ENCODE measurements at regions not wholly inside any gene's neighbourhood (a gene's known extent, or its start where the extent isn't known, plus 50 kb on each side); places are given as distances from the start of the nearest gene placed in this dataset.

DNA sequence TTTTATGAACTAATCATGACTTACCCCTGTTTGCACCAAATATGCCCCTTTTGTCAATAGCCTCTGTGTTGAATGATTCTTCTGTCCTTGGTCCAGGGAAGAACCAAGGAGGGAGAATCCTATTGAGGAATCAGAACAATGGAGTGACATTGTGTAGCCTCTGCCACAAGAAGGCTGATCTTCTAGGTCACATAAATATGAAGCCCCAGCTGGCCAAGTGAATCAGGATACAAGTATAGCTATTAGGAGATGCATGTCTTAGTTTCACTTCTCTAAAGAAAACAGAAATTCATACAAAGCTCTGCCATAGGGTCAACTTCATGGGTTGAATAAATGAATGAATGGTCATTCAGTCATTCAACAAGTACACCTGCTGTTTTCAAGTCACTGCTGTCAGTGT, 118.2 kb upstream of the BLID start:
- TF ChIP-seq, protein P1, sequence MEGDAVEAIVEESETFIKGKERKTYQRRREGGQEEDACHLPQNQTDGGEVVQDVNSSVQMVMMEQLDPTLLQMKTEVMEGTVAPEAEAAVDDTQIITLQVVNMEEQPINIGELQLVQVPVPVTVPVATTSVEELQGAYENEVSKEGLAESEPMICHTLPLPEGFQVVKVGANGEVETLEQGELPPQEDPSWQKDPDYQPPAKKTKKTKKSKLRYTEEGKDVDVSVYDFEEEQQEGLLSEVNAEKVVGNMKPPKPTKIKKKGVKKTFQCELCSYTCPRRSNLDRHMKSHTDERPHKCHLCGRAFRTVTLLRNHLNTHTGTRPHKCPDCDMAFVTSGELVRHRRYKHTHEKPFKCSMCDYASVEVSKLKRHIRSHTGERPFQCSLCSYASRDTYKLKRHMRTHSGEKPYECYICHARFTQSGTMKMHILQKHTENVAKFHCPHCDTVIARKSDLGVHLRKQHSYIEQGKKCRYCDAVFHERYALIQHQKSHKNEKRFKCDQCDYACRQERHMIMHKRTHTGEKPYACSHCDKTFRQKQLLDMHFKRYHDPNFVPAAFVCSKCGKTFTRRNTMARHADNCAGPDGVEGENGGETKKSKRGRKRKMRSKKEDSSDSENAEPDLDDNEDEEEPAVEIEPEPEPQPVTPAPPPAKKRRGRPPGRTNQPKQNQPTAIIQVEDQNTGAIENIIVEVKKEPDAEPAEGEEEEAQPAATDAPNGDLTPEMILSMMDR (conservative IDR thresholded peaks at IDR 0.05; ENCODE audit: low read length), result no peak
- no peak for TF ChIP-seq EZH2phosphoT487 (IDR thresholded peaks at IDR 0.05; ENCODE audit: borderline replicate concordance)

Data from Loucy (cell line).